Endothelial cell of umbilical vein (primary cell): ENCODE measurements at regions not wholly inside any gene's neighbourhood (a gene's known extent, or its start where the extent isn't known, plus 50 kb on each side); places are given as distances from the start of the nearest gene placed in this dataset.

Experiments used
- BruUV-seq: library from RNA; stranded (reverse); fragments of 400-500 nt; replicated peaks from 2 replicates; lab custom pipeline; 2021; lab: Mats Ljungman, UMichigan
- CTCF ChIA-PET: fragments of 300-600, 350-600 bp; sonication (Branson Sonifier 250); formaldehyde crosslinking; loops from one replicate; lab custom pipeline; 2021; ENCODE audit warnings: antibody characterized with exemption, inconsistent platforms; lab: Charles Lee
- POLR2A ChIA-PET: fragments of 300-600, 350-600 bp; sonication (Branson Sonifier 250); formaldehyde crosslinking; loops from one replicate; lab custom pipeline; 2021; ENCODE audit warnings: antibody characterized with exemption, inconsistent platforms; lab: Charles Lee
- DNase-seq: peaks from one replicate; pipeline ENCODE4 v3.0.0-alpha.2; 2011; ENCODE audit warnings: low read depth, low spot score
- FAIRE-seq: peaks from 2 replicates; lab custom pipeline; 2011; peaks lifted over from hg19 to GRCh38; lab: Jason Lieb, UNC
- H2AFZ ChIP-seq: 2 replicates; pipeline ENCODE4 v1.6.0; 2012; ENCODE audit warnings: low read depth, low read length, control low read depth, inconsistent platforms
- H3K27ac ChIP-seq: 2 replicates; pipeline ENCODE4 v1.5.1; 2011; ENCODE audit warnings: low read depth, mild to moderate bottlenecking, control low read depth, low read length, moderate library complexity; ENCODE audit not compliant: insufficient read depth
- H3K27me3 ChIP-seq, 2 experiments: 2 replicates each; pipeline versions ENCODE4 v1.6.0 to v1.6.1; 2011; ENCODE audit warnings: low read length in 2 of 2, mixed read lengths in 1 of 2; ENCODE audit not compliant: control insufficient read depth in 2 of 2, insufficient read depth in 2 of 2
- H3K36me3 ChIP-seq, 2 experiments: 2 replicates in 1 of 2; 3 replicates in 1 of 2; pipeline ENCODE4 v1.5.1; 2011; ENCODE audit warnings: low read length in 2 of 2, mild to moderate bottlenecking in 1 of 2, moderate library complexity in 1 of 2; ENCODE audit not compliant: control insufficient read depth in 2 of 2, insufficient read depth in 2 of 2; ENCODE audit errors: extremely low read depth in 1 of 2
- H3K4me1 ChIP-seq: 3 replicates; pipeline ENCODE4 v1.5.1; 2011; ENCODE audit warnings: mild to moderate bottlenecking, low read length; ENCODE audit not compliant: control insufficient read depth, insufficient read depth; ENCODE audit errors: extremely low read depth
- H3K4me2 ChIP-seq: 2 replicates; pipeline ENCODE4 v1.6.1; 2011; ENCODE audit warnings: low read length, control low read depth, mixed read lengths; ENCODE audit not compliant: insufficient read depth
- H3K4me3 ChIP-seq, 3 experiments: fragments of 200-600 bp in 1 of 3; sonication (generic), shearing (Covaris generic) in 1 of 3; replicated peaks in 1 of 3; 2 replicates each; pipeline ENCODE4 v1.5.1; 2011 to 2016; ENCODE audit warnings: control low read depth in 3 of 3, low read length in 3 of 3, mild to moderate bottlenecking in 2 of 3, inconsistent platforms in 1 of 3, low read depth in 1 of 3, moderate library complexity in 1 of 3; ENCODE audit not compliant: insufficient read depth in 1 of 3
- H3K79me2 ChIP-seq: 2 replicates; pipeline ENCODE4 v1.6.0; 2012; ENCODE audit warnings: low read length, inconsistent platforms; ENCODE audit not compliant: control insufficient read depth, insufficient read depth
- H3K9ac ChIP-seq: replicated peaks from 2 replicates; pipeline ENCODE3; 2011; ENCODE audit warnings: low read length, control low read depth; ENCODE audit not compliant: insufficient read depth; ENCODE audit errors: extremely low read depth
- H3K9me1 ChIP-seq: replicated peaks from 3 replicates; pipeline ENCODE4 v1.6.0; 2011; ENCODE audit warnings: mild to moderate bottlenecking, low read length; ENCODE audit not compliant: control insufficient read depth, insufficient read depth; ENCODE audit errors: extremely low read depth
- H3K9me3 ChIP-seq: replicated peaks from 2 replicates; pipeline ENCODE4 v1.5.1; 2012; ENCODE audit warnings: low read length, inconsistent platforms; ENCODE audit not compliant: control insufficient read depth, insufficient read depth
- H4K20me1 ChIP-seq: replicated peaks from 2 replicates; pipeline ENCODE3; 2011; ENCODE audit warnings: mild to moderate bottlenecking, low read length; ENCODE audit not compliant: control insufficient read depth, insufficient read depth; ENCODE audit errors: extremely low read depth
- EZH2 ChIP-seq: IDR thresholded peaks from 2 replicates; pipeline ENCODE4 v1.6.1; 2012; ENCODE audit warnings: borderline replicate concordance, low read depth, mild to moderate bottlenecking, moderate library complexity, low read length, inconsistent platforms; ENCODE audit not compliant: severe bottlenecking
- FOS ChIP-seq: IDR thresholded peaks from 2 replicates; pipeline ENCODE4 v1.6.1; 2011; ENCODE audit warnings: mild to moderate bottlenecking, low read length, moderate library complexity, borderline replicate concordance; ENCODE audit not compliant: insufficient read depth
- GATA2 ChIP-seq: IDR thresholded peaks from 2 replicates; pipeline ENCODE4 v1.7.0; 2011; ENCODE audit warnings: low read depth, mild to moderate bottlenecking, moderate library complexity, mixed read lengths, low read length; ENCODE audit not compliant: insufficient read length, insufficient read depth
- JUN ChIP-seq: IDR thresholded peaks from 2 replicates; pipeline ENCODE4 v1.6.1; 2011; ENCODE audit warnings: borderline replicate concordance, low read depth; ENCODE audit not compliant: insufficient read length, insufficient read depth
- MAX ChIP-seq: IDR thresholded peaks from 2 replicates; pipeline ENCODE4 v1.6.1; 2011; ENCODE audit not compliant: insufficient read depth, insufficient read length
- MYC ChIP-seq: IDR thresholded peaks from one replicate; pipeline ENCODE4 v1.6.1; 2011; ENCODE audit warnings: mild to moderate bottlenecking, low read depth, low read length
- POLR2A ChIP-seq: IDR thresholded peaks from 2 replicates; pipeline ENCODE4 v1.6.1; 2012; ENCODE audit warnings: low read depth, mild to moderate bottlenecking, control low read depth, low read length
- POLR2AphosphoS5 ChIP-seq: IDR thresholded peaks from 2 replicates; pipeline ENCODE4 v1.6.1; 2012; ENCODE audit warnings: low read depth, mild to moderate bottlenecking, control low read depth, low read length, moderate library complexity; ENCODE audit not compliant: insufficient read depth
- dilution Hi-C: fragments of 300-500 bp; cut with MboI; formaldehyde crosslinking; loops from one replicate; pipeline ENCODE4 v1.15.0; 2019; ENCODE audit warnings: low sequenced_read_pairs; ENCODE audit not compliant: extremely low pct_ligation_motif_present
- intact Hi-C: fragments of 100-400 bp; cut with micrococcal nuclease; formaldehyde crosslinking; loops from one replicate; pipeline ENCODE4 v1.10.0; 2022
- TF ChIP-seq, protein P1 (sequence below), 2 donors: IDR thresholded peaks; 1 replicate in 1 of 2; 2 replicates in 1 of 2; pipeline ENCODE4 v1.5.1; 2011; ENCODE audit warnings: low read length in 2 of 2, mild to moderate bottlenecking in 2 of 2, moderate library complexity in 2 of 2, control low read depth in 1 of 2, inconsistent platforms in 1 of 2, low read depth in 1 of 2; ENCODE audit not compliant: insufficient read depth in 1 of 2; ENCODE audit errors: extremely low read depth in 1 of 2

GRCh38 chr13:40186041-40186440 is 480.4 kb downstream of the FOXO1 start:
- H3K36me3 ChIP-seq, result no peaks in the 10 kb centered on the region
- ChIA-PET POLR2A (no interaction called here), CTCF (no interaction called here)
- peaks cover 13% of the 10 kb centered on the region for H3K4me1 ChIP-seq
- FAIRE-seq (no peak), DNase-seq (no peak)
- no peaks in the 10 kb centered on the region for H3K27me3 ChIP-seq
- TF ChIP-seq FOS (no peak), MAX (no peak), GATA2 (no peak), MYC (no peak), POLR2AphosphoS5 (no peak), EZH2 (no peak), JUN (no peak), POLR2A (no peak)
- TF ChIP-seq, protein P1, sequence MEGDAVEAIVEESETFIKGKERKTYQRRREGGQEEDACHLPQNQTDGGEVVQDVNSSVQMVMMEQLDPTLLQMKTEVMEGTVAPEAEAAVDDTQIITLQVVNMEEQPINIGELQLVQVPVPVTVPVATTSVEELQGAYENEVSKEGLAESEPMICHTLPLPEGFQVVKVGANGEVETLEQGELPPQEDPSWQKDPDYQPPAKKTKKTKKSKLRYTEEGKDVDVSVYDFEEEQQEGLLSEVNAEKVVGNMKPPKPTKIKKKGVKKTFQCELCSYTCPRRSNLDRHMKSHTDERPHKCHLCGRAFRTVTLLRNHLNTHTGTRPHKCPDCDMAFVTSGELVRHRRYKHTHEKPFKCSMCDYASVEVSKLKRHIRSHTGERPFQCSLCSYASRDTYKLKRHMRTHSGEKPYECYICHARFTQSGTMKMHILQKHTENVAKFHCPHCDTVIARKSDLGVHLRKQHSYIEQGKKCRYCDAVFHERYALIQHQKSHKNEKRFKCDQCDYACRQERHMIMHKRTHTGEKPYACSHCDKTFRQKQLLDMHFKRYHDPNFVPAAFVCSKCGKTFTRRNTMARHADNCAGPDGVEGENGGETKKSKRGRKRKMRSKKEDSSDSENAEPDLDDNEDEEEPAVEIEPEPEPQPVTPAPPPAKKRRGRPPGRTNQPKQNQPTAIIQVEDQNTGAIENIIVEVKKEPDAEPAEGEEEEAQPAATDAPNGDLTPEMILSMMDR (IDR thresholded peaks at IDR 0.05; ENCODE audit: extremely low read depth in 1 of 2, insufficient read depth in 1 of 2, low read depth in 1 of 2, low read length in 2 of 2), result no peak
- H3K4me3 ChIP-seq, result no peak overlapping the region
- no peak overlapping the region for H3K4me2 ChIP-seq
- intact Hi-C loops (no loop called here), dilution Hi-C loops (no loop called here)
- H3K27ac ChIP-seq, result no peak overlapping the region
- H3K9me1 ChIP-seq, result no peaks in the 10 kb centered on the region
- H2AFZ ChIP-seq, result no peak overlapping the region
- no peaks in the 10 kb centered on the region for H3K79me2 ChIP-seq
- no peaks in the 10 kb centered on the region for H4K20me1 ChIP-seq
- BruUV-seq, result no TSS peak
- H3K9ac ChIP-seq, result no peak overlapping the region
- H3K9me3 ChIP-seq, result no peaks in the 10 kb centered on the region
